ENCODE measurements at regions not wholly inside any gene's neighbourhood (a gene's known extent, or its start where the extent isn't known, plus 50 kb on each side); places are given as distances from the start of the nearest gene placed in this dataset.

DNA sequence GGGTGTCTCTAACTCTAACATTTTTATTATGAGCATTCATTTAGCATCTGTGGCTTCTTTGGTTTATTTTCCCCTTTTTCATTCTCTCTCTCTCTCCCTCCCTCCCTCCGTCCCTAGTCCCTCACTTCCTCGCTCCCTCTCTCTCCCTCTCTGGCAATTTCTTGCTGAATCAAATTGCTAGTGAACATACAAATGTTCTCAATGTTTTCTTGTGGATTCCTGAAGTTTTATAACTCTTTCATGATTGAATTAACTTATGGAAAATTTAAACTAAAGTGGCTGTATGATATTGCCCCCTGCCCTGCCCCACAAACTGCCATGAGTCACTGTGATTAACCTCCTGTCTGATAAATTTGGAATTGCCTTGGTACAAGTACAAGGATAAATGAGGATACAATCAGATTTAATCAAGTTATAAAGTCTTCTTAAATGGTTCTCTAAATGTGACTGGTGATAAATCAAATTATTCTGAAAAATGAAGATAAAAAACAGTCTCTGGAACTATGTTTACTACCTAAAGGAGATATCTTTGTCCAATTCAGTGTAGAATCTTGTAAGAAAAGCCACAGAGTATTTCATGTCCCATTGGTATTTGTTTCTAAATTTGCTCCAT lies 143.0 kb upstream of the PDGFD start:
- DNase-seq (ENCODE audit: low read depth in 4 of 4, low spot score in 2 of 4): no peak

GRCh38 chr11:104301776-104302175 lies 137.8 kb upstream of the PDGFD start:
- no peak for DNase-seq (ENCODE audit: low read depth in 4 of 4, low spot score in 2 of 4)

DNA sequence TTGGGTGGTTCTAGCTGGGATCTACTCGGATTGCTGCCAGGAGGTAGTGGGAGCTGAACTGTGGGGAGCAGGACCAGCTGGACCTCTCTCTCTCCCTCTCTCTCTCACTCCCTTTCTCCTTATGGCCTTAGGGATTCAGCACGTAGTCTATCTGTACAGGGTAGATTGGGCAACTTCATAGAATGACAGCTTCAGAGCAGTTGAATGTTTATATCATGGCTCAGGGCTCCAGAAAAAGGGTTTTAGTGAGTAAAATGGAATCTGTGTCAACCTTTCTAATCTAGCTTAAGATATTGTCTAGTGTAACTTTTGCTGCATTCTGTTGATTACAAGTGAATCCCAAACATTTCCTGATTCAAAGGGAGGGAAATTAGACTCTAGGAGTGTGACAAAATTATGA lies 127.7 kb upstream of the PDGFD start:
- DNase-seq (ENCODE audit: low read depth in 4 of 4, low spot score in 2 of 4): no peak

GRCh38 chr11:104286129-104286528 lies 122.2 kb upstream of the PDGFD start:
- no peak for DNase-seq (ENCODE audit: low read depth in 4 of 4, low spot score in 2 of 4)

DNA sequence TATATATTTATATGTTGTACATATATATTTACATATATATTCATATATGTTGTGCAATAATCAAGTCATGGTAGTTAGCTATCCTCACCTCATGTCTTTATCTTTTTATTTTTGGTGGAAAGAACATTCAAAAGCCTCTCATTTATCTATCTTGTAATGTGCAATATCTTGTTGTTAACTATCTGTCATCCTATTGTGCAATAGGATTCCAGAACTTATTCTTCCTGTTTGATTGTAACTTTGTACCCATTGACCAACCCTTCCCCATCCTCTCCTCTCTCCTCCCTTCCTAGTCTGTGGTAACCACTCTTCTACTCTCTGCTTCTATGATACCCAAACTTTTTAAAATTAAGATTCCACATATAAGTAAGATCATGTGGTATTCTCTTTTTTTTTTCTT lies 115.6 kb upstream of the PDGFD start:
- no peak for DNase-seq (ENCODE audit: low read depth in 4 of 4, low spot score in 2 of 4)

- no peak for DNase-seq (ENCODE audit: low read depth in 4 of 4, low spot score in 2 of 4)
These were observed 112.0 kb upstream of the PDGFD start for GRCh38 chr11:104275992-104276391.

- no peak for DNase-seq (ENCODE audit: low read depth in 4 of 4, low spot score in 2 of 4)
These were observed 96.5 kb upstream of the PDGFD start for GRCh38 chr11:104260456-104260855.

- DNase-seq (ENCODE audit: low read depth in 4 of 4, low spot score in 2 of 4): no peak
These were observed 95.2 kb upstream of the PDGFD start for GRCh38 chr11:104259121-104259610.

DNA sequence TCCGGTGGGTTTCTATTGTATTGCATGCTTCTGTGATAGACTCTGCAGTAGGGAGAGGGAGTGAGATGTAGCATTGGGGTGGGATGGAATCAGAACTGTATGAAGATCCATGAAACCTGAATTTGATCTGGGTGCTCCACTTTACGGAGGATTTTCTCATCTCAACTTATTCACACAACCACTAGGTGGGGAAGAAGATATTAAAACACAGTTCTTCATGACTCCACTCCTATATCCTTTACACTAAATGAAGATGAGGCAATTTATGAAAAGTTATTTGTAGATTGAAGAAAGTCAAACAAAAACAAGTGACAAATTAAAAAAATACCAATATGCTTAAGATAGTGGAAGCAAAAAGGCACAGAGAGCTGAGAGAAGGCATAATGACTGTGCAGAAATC lies 92.6 kb upstream of the PDGFD start:
- DNase-seq (ENCODE audit: low read depth in 4 of 4, low spot score in 2 of 4): no peak

DNA sequence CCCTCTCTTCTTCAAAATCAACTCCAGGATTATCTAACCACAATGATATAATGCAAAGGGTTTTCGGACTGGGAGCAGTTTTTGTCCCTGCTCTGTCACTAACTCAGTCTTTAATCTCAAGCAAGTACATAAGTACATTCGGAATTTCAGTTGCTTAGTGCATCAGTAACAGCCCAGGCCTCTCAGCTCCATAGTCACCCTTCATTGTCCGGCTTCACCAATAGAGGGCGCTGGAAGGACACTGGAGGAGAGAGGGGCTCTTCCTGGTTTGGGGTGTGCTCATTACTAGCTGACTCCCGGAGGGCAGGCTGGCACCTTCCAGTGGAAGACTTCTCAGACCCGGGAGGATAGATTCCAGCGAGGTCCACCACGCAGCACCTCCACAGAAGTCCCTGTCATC lies 90.4 kb upstream of the PDGFD start:
- peak in 1 of 4 donors; percentile 2 for DNase-seq (ENCODE audit: low read depth in 4 of 4, low spot score in 2 of 4)

DNA sequence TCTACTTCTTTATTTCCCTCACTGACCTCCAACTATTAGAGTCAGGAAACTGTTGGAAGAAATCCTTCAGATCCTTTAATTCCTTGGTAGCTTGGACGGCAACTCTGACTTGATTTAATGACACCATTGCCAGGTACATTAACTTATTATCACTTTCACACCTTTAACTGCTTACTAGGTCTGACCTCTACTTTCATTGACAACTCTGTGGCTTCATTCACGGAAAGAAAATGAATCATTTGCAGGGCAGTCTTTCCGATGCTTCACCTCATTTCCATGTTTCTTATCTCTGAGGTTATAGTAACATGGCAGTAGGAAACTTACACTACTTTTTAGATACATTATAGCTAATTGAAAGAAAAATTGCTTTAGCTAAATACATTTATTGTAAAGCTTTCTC lies 82.6 kb upstream of the PDGFD start:
- DNase-seq (ENCODE audit: low read depth in 4 of 4, low spot score in 2 of 4): no peak

DNA sequence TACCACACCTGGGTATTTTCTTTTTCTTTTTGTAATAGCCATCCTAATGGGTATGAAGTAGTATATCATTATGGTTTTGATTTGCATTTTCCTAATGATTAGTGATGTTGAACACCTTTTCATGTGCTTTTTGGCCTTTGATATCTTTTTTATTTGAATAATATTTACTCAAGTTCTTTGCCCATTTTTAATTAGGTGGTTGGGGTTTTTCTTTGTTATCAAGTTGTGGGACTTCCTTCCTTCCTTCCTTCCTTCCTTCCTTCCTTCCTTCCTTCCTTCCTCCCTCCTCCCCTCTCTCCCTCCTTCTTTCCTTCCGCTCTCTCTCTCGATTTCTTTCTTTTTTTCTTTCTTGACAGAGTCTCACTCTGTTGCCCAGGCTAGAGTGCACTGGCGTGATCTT lies 75.0 kb upstream of the PDGFD start:
- no peak for DNase-seq (ENCODE audit: low read depth in 4 of 4, low spot score in 2 of 4)

DNA sequence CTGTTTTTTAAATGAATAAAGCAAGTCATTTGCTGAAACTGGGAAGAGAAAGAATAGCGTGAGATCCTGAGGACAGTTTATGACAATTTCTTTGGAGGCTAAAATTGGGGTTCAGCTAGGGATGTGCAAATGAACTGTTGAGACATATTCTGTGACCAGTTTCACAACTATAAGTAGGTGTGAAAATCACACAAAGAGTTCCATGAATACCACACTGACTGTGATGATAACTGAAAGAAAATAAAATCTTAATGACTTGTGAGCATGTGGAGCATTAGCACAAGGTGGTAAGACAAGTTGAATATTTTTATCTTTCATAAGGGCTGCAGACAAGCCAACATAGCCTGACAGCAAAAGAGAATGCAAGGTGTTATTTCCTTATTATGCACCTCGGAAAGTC lies 61.1 kb upstream of the PDGFD start:
- no peak for DNase-seq (ENCODE audit: low read depth in 4 of 4, low spot score in 2 of 4)

DNA sequence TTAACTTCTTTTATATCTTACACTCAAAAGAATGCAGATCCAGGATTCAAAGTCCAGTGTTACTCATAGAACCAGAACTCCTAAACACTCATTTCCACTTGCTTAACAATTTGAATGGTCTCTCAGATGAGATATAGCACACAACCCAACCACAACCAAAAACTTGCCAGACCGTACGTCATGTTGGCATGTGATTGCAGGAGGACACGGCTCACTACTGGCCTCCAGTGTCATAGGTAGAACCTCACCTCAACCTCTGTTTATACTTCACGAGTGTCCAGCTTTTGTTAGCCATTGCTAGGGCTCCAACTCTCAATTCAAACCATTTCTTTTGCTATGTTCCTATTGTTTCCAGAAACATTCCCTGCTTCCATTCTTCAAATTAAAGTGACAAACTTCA lies 58.5 kb upstream of the PDGFD start:
- no peak for DNase-seq (ENCODE audit: low read depth in 4 of 4, low spot score in 2 of 4)

GRCh38 chr11:104221455-104221854 lies 57.5 kb upstream of the PDGFD start:
- DNase-seq (ENCODE audit: low read depth in 4 of 4, low spot score in 2 of 4): no peak

- no peak for DNase-seq (ENCODE audit: low read depth in 4 of 4, low spot score in 2 of 4)
These were observed 55.1 kb upstream of the PDGFD start for GRCh38 chr11:104219096-104219495.

- no peak for DNase-seq (ENCODE audit: low read depth in 4 of 4, low spot score in 2 of 4)
These were observed 50.6 kb upstream of the PDGFD start for GRCh38 chr11:104214517-104214916.

Data from left renal cortex interstitium (tissue), 4 donors.